CD4-positive, alpha-beta memory T cell (primary cell): ENCODE measurements at regions not wholly inside any gene's neighbourhood (a gene's known extent, or its start where the extent isn't known, plus 50 kb on each side); places are given as distances from the start of the nearest gene placed in this dataset.

ENCODE experiments used
- CTCF ChIA-PET: fragments of 350-600 bp; sonication (Branson Sonifier 250); formaldehyde crosslinking; loops from one replicate; lab custom pipeline; 2021; ENCODE audit warnings: inconsistent platforms; ENCODE audit not compliant: partially characterized antibody; lab: Charles Lee
- POLR2A ChIA-PET: fragments of 350-600 bp; sonication (Branson Sonifier 250); formaldehyde crosslinking; loops from one replicate; lab custom pipeline; 2021; ENCODE audit not compliant: partially characterized antibody; lab: Charles Lee
- DNase-seq, 5 donors: peaks; one replicate each; pipeline versions ENCODE4 v3.0.0 to v3.0.0-alpha.2; 2020 to 2022; ENCODE audit warnings: mixed read lengths in 1 of 5
- H3K27ac ChIP-seq: one replicate; pipeline ENCODE4 v1.7.0; 2013; ENCODE audit warnings: low read depth, low read length
- H3K27me3 ChIP-seq: 2 replicates; pipeline ENCODE4 v1.7.0; 2013; ENCODE audit warnings: mild to moderate bottlenecking, low read length, moderate library complexity; ENCODE audit not compliant: insufficient read depth
- H3K36me3 ChIP-seq: 2 replicates; pipeline ENCODE4 v1.7.0; 2013; ENCODE audit warnings: mild to moderate bottlenecking, low read length, moderate library complexity; ENCODE audit not compliant: insufficient read depth
- H3K4me1 ChIP-seq: 2 replicates; pipeline ENCODE4 v1.7.0; 2013; ENCODE audit warnings: mild to moderate bottlenecking, low read length, moderate library complexity; ENCODE audit not compliant: insufficient read depth
- H3K4me3 ChIP-seq, 2 donors: one replicate each; pipeline ENCODE4 v1.7.0; 2013; ENCODE audit warnings: low read length in 2 of 2, mild to moderate bottlenecking in 1 of 2
- H3K9me3 ChIP-seq, 2 donors: one replicate each; pipeline ENCODE4 v1.7.0; 2013; ENCODE audit warnings: low read length in 2 of 2, control low read depth in 1 of 2; ENCODE audit not compliant: control insufficient read depth in 1 of 2
- H3K27ac Mint-ChIP-seq, 7 donors: one replicate each; pipeline ENCODE4 v1.8.0; 2020 to 2021; ENCODE audit warnings: mixed read lengths in 7 of 7, mild to moderate bottlenecking in 6 of 7, inconsistent platforms in 3 of 7, moderate library complexity in 3 of 7
- H3K27me3 Mint-ChIP-seq, 2 donors: one replicate each; pipeline ENCODE4 v1.8.0; 2020 to 2021; ENCODE audit warnings: mixed read lengths in 2 of 2
- H3K36me3 Mint-ChIP-seq, 2 donors: one replicate each; pipeline ENCODE4 v1.8.0; 2020 to 2021; ENCODE audit warnings: mixed read lengths in 2 of 2, inconsistent platforms in 1 of 2, mild to moderate bottlenecking in 1 of 2
- H3K4me1 Mint-ChIP-seq, 4 donors: one replicate each; pipeline ENCODE4 v1.8.0; 2020 to 2021; ENCODE audit warnings: mixed read lengths in 4 of 4, mild to moderate bottlenecking in 1 of 4
- H3K4me3 Mint-ChIP-seq, 8 donors: one replicate each; pipeline ENCODE4 v1.8.0; 2020 to 2021; ENCODE audit warnings: mixed read lengths in 8 of 8, mild to moderate bottlenecking in 7 of 8, moderate library complexity in 6 of 8, inconsistent platforms in 3 of 8
- H3K9me3 Mint-ChIP-seq, 8 donors: one replicate each; pipeline ENCODE4 v1.8.0; 2020 to 2021; ENCODE audit warnings: mixed read lengths in 8 of 8, mild to moderate bottlenecking in 5 of 8, inconsistent platforms in 3 of 8, moderate library complexity in 1 of 8
- intact Hi-C: fragments of 100-400 bp; cut with micrococcal nuclease; formaldehyde crosslinking; loops from one replicate; pipeline ENCODE4 v1.15.1; 2023

- DNase-seq = no peak
- H3K36me3 Mint-ChIP-seq = no peaks in the 10 kb centered on the region
- no peak overlapping the region for H3K4me3 Mint-ChIP-seq
- Histone ChIP-seq H3K36me3 (no peaks in the 10 kb centered on the region), H3K27me3 (no peaks in the 10 kb centered on the region), H3K27ac (no peak overlapping the region), H3K9me3 (no peaks in the 10 kb centered on the region), H3K4me1 (no peaks in the 10 kb centered on the region), H3K4me3 (no peak overlapping the region)
- intact Hi-C loops = no loop called here
- peaks cover 0 to 12% (median 0%) of the 10 kb centered on the region in 8 donors for H3K9me3 Mint-ChIP-seq
- H3K4me1 Mint-ChIP-seq = no peaks in the 10 kb centered on the region
- ChIA-PET CTCF (no interaction called here), POLR2A (no interaction called here)
- peaks cover 0 to 2% of the 10 kb centered on the region in 2 donors for H3K27me3 Mint-ChIP-seq
- no peak overlapping the region for H3K27ac Mint-ChIP-seq
Measured at GRCh38 chr2:129189617-129190319, 789.7 kb upstream of the RAB6C start.

DNA sequence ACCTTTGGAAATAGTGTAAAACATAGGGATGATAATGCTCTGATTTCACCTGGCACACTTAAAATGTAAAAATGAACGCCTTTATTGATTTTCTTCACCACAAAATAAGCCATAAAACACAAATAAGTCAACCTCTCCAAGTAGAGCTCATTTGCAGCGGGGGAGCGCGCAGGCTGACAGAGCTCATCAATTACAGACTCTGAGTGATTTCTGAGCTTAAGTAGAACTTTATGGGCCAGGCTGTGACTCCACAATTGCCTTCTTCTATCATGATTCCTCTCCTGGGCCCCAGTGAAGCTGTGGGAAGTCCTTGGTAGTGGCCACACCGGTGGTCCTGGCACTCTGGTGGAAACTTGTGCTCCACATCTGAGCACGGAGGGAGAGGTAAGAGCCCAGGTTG is 789.0 kb upstream of the RAB6C start:
- Histone ChIP-seq H3K4me3 (no peak overlapping the region), H3K4me1 (no peaks in the 10 kb centered on the region), H3K27ac (no peak overlapping the region), H3K36me3 (no peaks in the 10 kb centered on the region), H3K27me3 (no peaks in the 10 kb centered on the region), H3K9me3 (no peaks in the 10 kb centered on the region)
- Mint-ChIP-seq H3K9me3 (peaks cover 0 to 12% (median 0%) of the 10 kb centered on the region in 8 donors), H3K36me3 (no peaks in the 10 kb centered on the region), H3K4me1 (no peaks in the 10 kb centered on the region), H3K27me3 (peaks cover 0 to 2% of the 10 kb centered on the region in 2 donors), H3K4me3 (no peak overlapping the region), H3K27ac (no peak overlapping the region)
- ChIA-PET CTCF (no interaction called here), POLR2A (no interaction called here)
- DNase-seq = peak in 1 of 5 donors; percentile 20
- intact Hi-C loops = no loop called here

GRCh38 chr2:129191530-129191929 is 787.9 kb upstream of the RAB6C start:
- Mint-ChIP-seq H3K4me3 (no peak overlapping the region), H3K9me3 (peaks cover 0 to 10% (median 0%) of the 10 kb centered on the region in 8 donors), H3K27ac (no peak overlapping the region)

DNA sequence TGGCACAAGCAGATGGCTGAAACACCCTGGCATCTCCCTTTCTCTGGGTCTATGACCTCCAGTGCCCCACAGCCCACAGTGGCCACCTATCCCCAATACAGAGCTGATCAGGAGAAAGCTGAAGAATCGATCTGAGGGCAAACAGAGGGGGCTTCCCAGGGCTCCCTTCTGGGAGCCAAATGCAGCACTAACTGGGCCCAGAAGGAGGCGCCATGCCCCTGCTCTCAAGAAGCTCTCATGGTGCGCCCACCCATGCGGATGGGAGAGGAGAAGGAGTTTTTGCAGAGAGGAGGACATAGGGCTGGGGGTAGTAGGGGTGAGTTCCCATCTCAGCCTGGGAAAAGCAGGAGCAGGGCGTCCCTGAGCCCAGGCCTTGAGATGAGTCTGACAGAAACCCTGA is 787.3 kb upstream of the RAB6C start:
- Mint-ChIP-seq H3K36me3 (no peaks in the 10 kb centered on the region), H3K27ac (no peak overlapping the region), H3K4me1 (no peaks in the 10 kb centered on the region), H3K27me3 (peaks cover 0 to 2% of the 10 kb centered on the region in 2 donors), H3K4me3 (no peak overlapping the region), H3K9me3 (peaks cover 0 to 10% (median 0%) of the 10 kb centered on the region in 8 donors)
- H3K9me3 ChIP-seq = no peaks in the 10 kb centered on the region
- ChIA-PET POLR2A (no interaction called here), CTCF (no interaction called here)
- no peak overlapping the region for H3K4me3 ChIP-seq
- intact Hi-C loops = no loop called here
- H3K27me3 ChIP-seq = no peaks in the 10 kb centered on the region
- no peaks in the 10 kb centered on the region for H3K4me1 ChIP-seq
- no peak overlapping the region for H3K27ac ChIP-seq
- no peak for DNase-seq
- no peaks in the 10 kb centered on the region for H3K36me3 ChIP-seq

More at GRCh38 chr2:129191530-129191929, 787.9 kb upstream of the RAB6C start:
- Mint-ChIP-seq H3K4me1 (no peaks in the 10 kb centered on the region), H3K27me3 (peaks cover 0 to 2% of the 10 kb centered on the region in 2 donors), H3K36me3 (no peaks in the 10 kb centered on the region)
- Histone ChIP-seq H3K9me3 (no peaks in the 10 kb centered on the region), H3K4me1 (no peaks in the 10 kb centered on the region), H3K36me3 (no peaks in the 10 kb centered on the region), H3K4me3 (no peak overlapping the region), H3K27ac (no peak overlapping the region), H3K27me3 (no peaks in the 10 kb centered on the region)
- POLR2A ChIA-PET = no interaction called here
- CTCF ChIA-PET = no interaction called here
- no peak for DNase-seq
- intact Hi-C loops = no loop called here

DNA sequence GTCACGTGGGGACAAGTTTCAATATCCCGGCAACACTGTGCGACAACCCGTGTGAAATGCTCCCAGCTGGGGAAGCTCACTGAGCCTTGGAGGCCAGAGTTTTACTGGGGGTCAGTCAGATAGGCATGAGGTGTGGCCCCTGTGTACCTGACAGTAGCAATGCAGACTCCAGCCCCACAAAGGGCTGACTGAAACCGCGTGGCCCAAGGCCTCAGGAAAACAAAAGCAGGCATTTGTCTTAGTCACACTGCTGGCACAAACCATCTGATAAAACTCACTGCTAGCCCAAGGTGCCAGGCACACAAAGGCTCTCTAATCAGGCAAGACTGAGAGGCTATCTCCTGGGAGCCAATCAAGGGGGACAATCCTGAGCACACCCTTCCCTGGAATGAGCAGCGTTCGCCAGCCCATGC is 786.6 kb upstream of the RAB6C start:
- CTCF ChIA-PET = no interaction called here
- POLR2A ChIA-PET = no interaction called here
- no peak overlapping the region for H3K4me3 Mint-ChIP-seq
- H3K9me3 ChIP-seq = no peaks in the 10 kb centered on the region
- no peak overlapping the region for H3K27ac Mint-ChIP-seq
- no peaks in the 10 kb centered on the region for H3K4me1 Mint-ChIP-seq
- intact Hi-C loops = no loop called here
- H3K4me3 ChIP-seq = no peak overlapping the region
- H3K36me3 ChIP-seq = no peaks in the 10 kb centered on the region
- DNase-seq = peak in 1 of 5 donors; percentile 15
- no peaks in the 10 kb centered on the region for H3K27me3 Mint-ChIP-seq
- no peaks in the 10 kb centered on the region for H3K4me1 ChIP-seq
- peaks cover 0 to 10% (median 0%) of the 10 kb centered on the region in 8 donors for H3K9me3 Mint-ChIP-seq
- no peaks in the 10 kb centered on the region for H3K27me3 ChIP-seq
- H3K36me3 Mint-ChIP-seq = no peaks in the 10 kb centered on the region
- H3K27ac ChIP-seq = no peak overlapping the region

DNA sequence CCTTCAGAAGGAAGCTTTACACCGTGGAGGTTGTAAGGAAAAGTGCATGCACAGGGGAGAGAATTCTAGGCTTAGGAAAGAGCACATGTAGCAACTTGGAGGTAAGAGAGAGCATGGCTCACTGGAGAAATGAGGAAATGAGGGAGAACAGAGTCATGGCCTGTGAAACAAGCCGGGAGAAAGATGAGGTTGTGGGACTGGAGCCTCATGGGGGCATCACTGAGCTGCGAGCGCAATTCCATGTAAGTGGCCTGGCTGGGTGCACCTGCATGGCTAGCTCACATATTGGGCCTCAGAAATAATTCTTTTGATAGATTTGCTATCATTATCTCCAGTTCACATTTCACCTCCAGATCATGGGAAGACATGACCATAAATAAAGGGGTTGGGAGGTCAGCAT is 785.5 kb upstream of the RAB6C start:
- H3K36me3 ChIP-seq = no peaks in the 10 kb centered on the region
- DNase-seq = no peak
- no peaks in the 10 kb centered on the region for H3K9me3 ChIP-seq
- POLR2A ChIA-PET = no interaction called here
- no peak overlapping the region for H3K4me3 ChIP-seq
- Mint-ChIP-seq H3K4me1 (no peaks in the 10 kb centered on the region), H3K9me3 (peaks cover 0 to 6% (median 0%) of the 10 kb centered on the region in 8 donors), H3K27me3 (no peaks in the 10 kb centered on the region), H3K4me3 (no peak overlapping the region), H3K27ac (no peak overlapping the region), H3K36me3 (no peaks in the 10 kb centered on the region)
- CTCF ChIA-PET = no interaction called here
- H3K4me1 ChIP-seq = no peaks in the 10 kb centered on the region
- H3K27ac ChIP-seq = no peak overlapping the region
- intact Hi-C loops = no loop called here
- H3K27me3 ChIP-seq = no peaks in the 10 kb centered on the region

- H3K9me3 ChIP-seq = no peaks in the 10 kb centered on the region
- Mint-ChIP-seq H3K36me3 (no peaks in the 10 kb centered on the region), H3K9me3 (peaks cover 0 to 2% (median 0%) of the 10 kb centered on the region in 8 donors), H3K27me3 (no peaks in the 10 kb centered on the region), H3K4me1 (no peaks in the 10 kb centered on the region), H3K4me3 (no peak overlapping the region), H3K27ac (no peak overlapping the region)
- intact Hi-C loops = no loop called here
- ChIA-PET POLR2A (no interaction called here), CTCF (no interaction called here)
- H3K36me3 ChIP-seq = no peaks in the 10 kb centered on the region
- no peak overlapping the region for H3K4me3 ChIP-seq
- no peak overlapping the region for H3K27ac ChIP-seq
- H3K4me1 ChIP-seq = no peaks in the 10 kb centered on the region
- H3K27me3 ChIP-seq = no peaks in the 10 kb centered on the region
- DNase-seq = no peak
Measured at GRCh38 chr2:129199501-129199900, 780.0 kb upstream of the RAB6C start.
